Astrocyte of the spinal cord (primary cell): ENCODE measurements at regions not wholly inside any gene's neighbourhood (a gene's known extent, or its start where the extent isn't known, plus 50 kb on each side); places are given as distances from the start of the nearest gene placed in this dataset.

Source experiments
- DNase-seq: peaks from one replicate; pipeline ENCODE4 v3.0.0; 2011; ENCODE audit warnings: low read depth, low spot score
- H3K4me3 ChIP-seq: 2 replicates; pipeline ENCODE4 v1.5.1; 2011; ENCODE audit warnings: low read depth, mild to moderate bottlenecking, low read length, moderate library complexity
- in situ Hi-C: cut with HindIII; loops from 2 replicates; pipeline ENCODE4 v1.10.0; 2017; ENCODE audit warnings: low sequenced_read_pairs
- TF ChIP-seq, protein P1 (sequence below): IDR thresholded peaks from 2 replicates; pipeline ENCODE4 v1.5.1; 2012; ENCODE audit warnings: low read depth, mild to moderate bottlenecking, low read length, inconsistent platforms

DNA sequence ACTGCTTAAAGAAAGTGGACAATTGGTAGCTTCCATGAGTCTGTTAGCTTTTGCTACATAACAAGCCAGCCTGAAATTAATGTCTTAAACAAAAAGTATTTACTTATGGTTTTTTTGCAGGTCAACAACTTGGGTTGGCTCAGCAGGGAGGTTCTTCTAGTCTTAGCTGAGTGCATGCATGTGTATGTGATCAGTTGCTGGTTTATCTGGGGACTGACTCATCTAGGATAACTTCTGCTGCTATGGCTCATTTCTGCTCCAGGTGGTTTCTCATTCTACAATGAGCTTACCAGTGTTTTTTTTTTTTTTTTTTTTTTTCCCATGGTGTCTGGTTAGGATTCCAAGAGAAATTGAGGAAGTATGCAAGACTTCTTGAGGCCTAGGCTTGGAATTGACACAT is 244.7 kb downstream of the NSUN3 start:
- DNase-seq: no peak
- TF ChIP-seq, protein P1, sequence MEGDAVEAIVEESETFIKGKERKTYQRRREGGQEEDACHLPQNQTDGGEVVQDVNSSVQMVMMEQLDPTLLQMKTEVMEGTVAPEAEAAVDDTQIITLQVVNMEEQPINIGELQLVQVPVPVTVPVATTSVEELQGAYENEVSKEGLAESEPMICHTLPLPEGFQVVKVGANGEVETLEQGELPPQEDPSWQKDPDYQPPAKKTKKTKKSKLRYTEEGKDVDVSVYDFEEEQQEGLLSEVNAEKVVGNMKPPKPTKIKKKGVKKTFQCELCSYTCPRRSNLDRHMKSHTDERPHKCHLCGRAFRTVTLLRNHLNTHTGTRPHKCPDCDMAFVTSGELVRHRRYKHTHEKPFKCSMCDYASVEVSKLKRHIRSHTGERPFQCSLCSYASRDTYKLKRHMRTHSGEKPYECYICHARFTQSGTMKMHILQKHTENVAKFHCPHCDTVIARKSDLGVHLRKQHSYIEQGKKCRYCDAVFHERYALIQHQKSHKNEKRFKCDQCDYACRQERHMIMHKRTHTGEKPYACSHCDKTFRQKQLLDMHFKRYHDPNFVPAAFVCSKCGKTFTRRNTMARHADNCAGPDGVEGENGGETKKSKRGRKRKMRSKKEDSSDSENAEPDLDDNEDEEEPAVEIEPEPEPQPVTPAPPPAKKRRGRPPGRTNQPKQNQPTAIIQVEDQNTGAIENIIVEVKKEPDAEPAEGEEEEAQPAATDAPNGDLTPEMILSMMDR: no peak
- no peak overlapping the region for H3K4me3 ChIP-seq
- in situ Hi-C loops: no loop called here

DNA sequence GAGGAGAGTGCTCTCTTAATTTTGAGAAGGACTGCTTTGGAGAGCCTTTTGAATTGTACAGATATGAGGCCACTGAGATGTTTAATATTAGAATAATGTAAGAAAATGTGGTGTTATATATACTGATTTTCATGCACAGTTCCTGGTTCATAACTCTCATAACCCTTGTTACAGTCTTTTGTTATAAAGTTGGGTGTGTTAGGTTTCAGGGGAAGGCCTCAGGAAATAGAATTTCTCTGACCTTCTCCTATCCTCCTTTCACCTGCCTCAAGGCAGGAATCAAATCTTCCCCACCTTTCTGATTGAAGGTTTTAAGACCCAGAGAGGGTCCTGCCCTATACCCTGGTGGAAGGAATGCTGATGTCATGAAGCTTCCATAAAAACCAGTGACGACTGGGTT is 245.9 kb downstream of the NSUN3 start:
- H3K4me3 ChIP-seq: no peak overlapping the region
- in situ Hi-C loops: no loop called here
- TF ChIP-seq, protein P1: no peak
- DNase-seq: no peak

DNA sequence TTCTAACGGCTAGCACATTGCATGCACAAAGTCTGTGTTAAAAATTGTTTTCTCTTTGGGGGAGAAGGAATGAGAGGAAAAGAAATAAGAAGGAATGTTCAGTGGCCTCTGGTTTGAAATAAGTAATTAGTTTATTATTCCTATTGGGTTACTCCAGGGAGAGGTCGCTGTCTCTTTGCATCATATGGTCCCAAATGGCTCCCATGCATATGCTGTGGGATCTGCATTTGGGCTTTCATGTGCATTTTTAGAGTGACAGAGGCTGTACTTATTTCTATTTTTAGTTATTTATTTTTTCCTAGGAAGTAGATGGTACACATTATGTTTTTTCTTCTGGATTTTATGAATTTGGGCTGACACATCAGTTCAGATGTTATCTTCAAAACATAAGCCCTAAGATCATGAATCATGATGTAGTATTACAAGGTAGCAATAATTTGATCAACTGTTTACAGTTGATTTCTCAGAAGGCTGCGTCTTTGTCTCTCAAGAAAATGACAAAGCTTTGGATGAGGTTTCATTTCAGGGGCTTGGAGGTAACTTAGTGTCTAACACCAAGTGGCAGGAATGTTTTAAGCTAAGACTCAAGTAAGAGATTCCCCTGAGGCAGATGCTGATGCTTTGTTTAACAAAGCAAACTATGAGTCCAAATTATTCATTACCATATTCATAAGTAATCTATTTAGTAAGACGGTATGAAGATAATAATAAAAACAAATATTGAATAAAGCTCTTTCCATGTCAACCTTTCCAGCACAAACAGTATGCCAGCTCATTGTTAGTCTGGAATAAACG is 247.7 kb downstream of the NSUN3 start:
- in situ Hi-C loops: no loop called here
- TF ChIP-seq, protein P1: no peak

DNA sequence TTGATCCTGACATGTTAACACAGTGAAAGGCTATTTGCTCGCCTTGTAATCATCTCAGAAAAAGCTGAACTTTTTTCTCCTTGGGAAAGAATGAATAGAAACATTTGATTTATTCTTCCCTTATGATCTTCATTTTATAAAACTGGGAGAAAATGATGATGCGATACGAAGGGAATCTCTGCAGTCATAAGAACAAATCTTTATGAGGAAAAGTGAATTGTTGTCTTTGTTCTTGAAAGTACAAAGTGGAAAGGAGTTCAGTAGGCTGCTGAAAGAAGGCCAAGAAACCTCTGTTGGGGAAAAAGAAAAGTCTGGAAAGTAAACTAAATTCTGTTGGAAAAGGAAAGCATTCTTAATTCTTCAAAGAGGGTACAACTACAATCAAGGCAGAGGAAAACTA is 248.8 kb downstream of the NSUN3 start:
- no peak for DNase-seq
- in situ Hi-C loops: no loop called here
- TF ChIP-seq, protein P1: no peak
- no peak overlapping the region for H3K4me3 ChIP-seq

More for the DNA sequence above, 247.7 kb downstream of the NSUN3 start:
- H3K4me3 ChIP-seq: no peak overlapping the region
- DNase-seq: no peak

DNA sequence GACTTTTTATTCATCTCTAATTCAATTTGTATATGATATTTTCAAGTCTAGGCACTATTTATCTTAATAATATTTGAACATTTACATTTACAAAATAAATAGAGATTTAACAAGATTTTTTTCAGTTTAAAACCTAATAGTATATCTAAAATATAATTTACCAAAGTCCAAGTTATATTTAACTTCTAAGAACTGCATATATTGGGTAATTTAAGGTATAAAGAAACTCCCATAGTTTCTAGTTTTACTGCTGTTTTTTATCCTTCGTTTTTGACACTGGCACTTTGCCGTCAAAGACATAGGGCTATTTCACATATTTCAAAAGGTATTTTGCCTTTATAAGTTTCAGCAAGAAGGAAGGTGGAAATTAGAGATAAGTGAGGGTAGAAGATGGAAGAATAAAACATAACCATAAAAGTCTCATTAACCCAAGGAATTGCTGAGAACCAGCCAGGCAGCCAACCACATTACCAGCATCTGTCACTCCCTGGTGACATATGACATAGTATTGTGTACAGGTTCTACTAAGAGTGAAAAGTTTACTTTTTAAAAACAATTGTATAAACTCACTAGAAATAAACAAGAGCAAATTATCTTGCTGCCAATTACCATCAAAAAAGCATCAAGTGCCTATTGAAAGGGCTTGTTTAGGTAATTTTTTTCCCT is 251.5 kb downstream of the NSUN3 start:
- no peak overlapping the region for H3K4me3 ChIP-seq
- no peak for DNase-seq
- TF ChIP-seq, protein P1: no peak
- in situ Hi-C loops: no loop called here

DNA sequence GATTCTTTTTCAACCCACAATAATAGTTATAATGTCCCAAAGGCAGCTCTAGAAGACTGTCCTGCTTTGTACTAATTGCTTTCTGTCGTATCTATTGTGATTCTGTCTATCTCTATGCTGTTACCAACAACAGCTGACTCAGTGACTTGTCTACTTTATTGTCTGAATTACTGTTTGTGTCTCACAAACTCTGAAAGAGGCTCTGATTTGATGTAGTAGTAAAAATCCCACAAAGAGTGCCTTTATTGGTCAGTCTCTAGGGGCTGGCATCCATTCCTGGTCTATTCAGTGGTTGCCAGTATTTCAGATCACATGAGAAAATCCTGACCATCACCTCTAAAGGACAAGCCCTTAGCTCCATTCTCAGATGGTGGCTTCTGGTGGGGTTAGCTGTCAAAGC is 254.2 kb downstream of the NSUN3 start:
- no peak for DNase-seq
- H3K4me3 ChIP-seq: no peak overlapping the region
- in situ Hi-C loops: no loop called here
- TF ChIP-seq, protein P1: no peak
